ENCODE measurements at regions not wholly inside any gene's neighbourhood (a gene's known extent, or its start where the extent isn't known, plus 50 kb on each side); places are given as distances from the start of the nearest gene placed in this dataset.

GRCh38 chr15:60251300-60252070 lies 146.3 kb downstream of the ANXA2 start:
- H3K9me3 ChIP-seq, result no peaks in the 10 kb centered on the region
- no peak overlapping the region for H3K27ac ChIP-seq
- no peak for TF ChIP-seq POLR2AphosphoS5 (IDR thresholded peaks at IDR 0.05)
- TF ChIP-seq POLR2A (IDR thresholded peaks at IDR 0.05), result no peak
- no peak for TF ChIP-seq CTCF (IDR thresholded peaks at IDR 0.05)
- no peak for DNase-seq (ENCODE audit: low spot score in 2 of 2)
- no peak overlapping the region for H3K4me3 ChIP-seq
- intact Hi-C loops (cut with DNase I; ENCODE audit: low total_unique reads), result no loop called here
- no peaks in the 10 kb centered on the region for H3K4me1 ChIP-seq
- H3K36me3 ChIP-seq, result no peaks in the 10 kb centered on the region
- no peaks in the 10 kb centered on the region for H3K27me3 ChIP-seq

GRCh38 chr15:60254416-60254815 lies 143.4 kb downstream of the ANXA2 start:
- intact Hi-C loops (cut with DNase I; ENCODE audit: low total_unique reads), result no loop called here
- H3K36me3 ChIP-seq, result no peaks in the 10 kb centered on the region
- H3K27ac ChIP-seq, result no peak overlapping the region
- H3K4me3 ChIP-seq, result no peak overlapping the region
- H3K9me3 ChIP-seq, result no peaks in the 10 kb centered on the region
- no peaks in the 10 kb centered on the region for H3K27me3 ChIP-seq
- no peaks in the 10 kb centered on the region for H3K4me1 ChIP-seq
- TF ChIP-seq POLR2A (IDR thresholded peaks at IDR 0.05) (no peak), POLR2AphosphoS5 (IDR thresholded peaks at IDR 0.05) (no peak), CTCF (IDR thresholded peaks at IDR 0.05) (no peak)
- DNase-seq (ENCODE audit: low spot score in 2 of 2), result no peak

GRCh38 chr15:60255390-60255789 lies 142.4 kb downstream of the ANXA2 start:
- H3K4me3 ChIP-seq, result no peak overlapping the region
- no peak overlapping the region for H3K27ac ChIP-seq
- no peaks in the 10 kb centered on the region for H3K9me3 ChIP-seq
- intact Hi-C loops (cut with DNase I; ENCODE audit: low total_unique reads), result no loop called here
- H3K4me1 ChIP-seq, result no peaks in the 10 kb centered on the region
- no peak for TF ChIP-seq POLR2AphosphoS5 (IDR thresholded peaks at IDR 0.05)
- no peak for TF ChIP-seq CTCF (IDR thresholded peaks at IDR 0.05)
- TF ChIP-seq POLR2A (IDR thresholded peaks at IDR 0.05), result no peak
- no peaks in the 10 kb centered on the region for H3K27me3 ChIP-seq
- no peaks in the 10 kb centered on the region for H3K36me3 ChIP-seq
- no peak for DNase-seq (ENCODE audit: low spot score in 2 of 2)

- H3K27ac ChIP-seq, result no peak overlapping the region
- H3K27me3 ChIP-seq, result no peaks in the 10 kb centered on the region
- DNase-seq (ENCODE audit: low spot score in 2 of 2), result no peak
- H3K9me3 ChIP-seq, result no peaks in the 10 kb centered on the region
- H3K4me3 ChIP-seq, result no peak overlapping the region
- no peaks in the 10 kb centered on the region for H3K4me1 ChIP-seq
- intact Hi-C loops (cut with DNase I; ENCODE audit: low total_unique reads), result no loop called here
- H3K36me3 ChIP-seq, result no peaks in the 10 kb centered on the region
- TF ChIP-seq CTCF (IDR thresholded peaks at IDR 0.05) (no peak), POLR2AphosphoS5 (IDR thresholded peaks at IDR 0.05) (no peak), POLR2A (IDR thresholded peaks at IDR 0.05) (no peak)
Observed at GRCh38 chr15:60257591-60258159, 140.1 kb downstream of the ANXA2 start.

GRCh38 chr15:60259469-60259868 lies 138.3 kb downstream of the ANXA2 start:
- Histone ChIP-seq H3K4me3 (no peak overlapping the region), H3K9me3 (no peaks in the 10 kb centered on the region), H3K27ac (no peak overlapping the region), H3K36me3 (no peaks in the 10 kb centered on the region), H3K4me1 (no peaks in the 10 kb centered on the region), H3K27me3 (no peaks in the 10 kb centered on the region)
- TF ChIP-seq POLR2AphosphoS5 (IDR thresholded peaks at IDR 0.05) (no peak), POLR2A (IDR thresholded peaks at IDR 0.05) (no peak), CTCF (IDR thresholded peaks at IDR 0.05) (no peak)
- intact Hi-C loops (cut with DNase I; ENCODE audit: low total_unique reads), result no loop called here
- DNase-seq (ENCODE audit: low spot score in 2 of 2), result no peak

Data from breast epithelium (tissue), 4 donors.